DLD1 (cell line): ENCODE measurements at regions not wholly inside any gene's neighbourhood (a gene's known extent, or its start where the extent isn't known, plus 50 kb on each side); places are given as distances from the start of the nearest gene placed in this dataset.

ENCODE experiments used
- in situ Hi-C: cut with HindIII; loops from 2 replicates; pipeline ENCODE4 v1.10.0; 2017; ENCODE audit warnings: low sequenced_read_pairs

- in situ Hi-C loops: no loop called here
Measured at GRCh38 chr3:132772252-132772651, 50.0 kb upstream of the NPHP3 start.
